ENCODE measurements at regions not wholly inside any gene's neighbourhood (a gene's known extent, or its start where the extent isn't known, plus 50 kb on each side); places are given as distances from the start of the nearest gene placed in this dataset.

DNA sequence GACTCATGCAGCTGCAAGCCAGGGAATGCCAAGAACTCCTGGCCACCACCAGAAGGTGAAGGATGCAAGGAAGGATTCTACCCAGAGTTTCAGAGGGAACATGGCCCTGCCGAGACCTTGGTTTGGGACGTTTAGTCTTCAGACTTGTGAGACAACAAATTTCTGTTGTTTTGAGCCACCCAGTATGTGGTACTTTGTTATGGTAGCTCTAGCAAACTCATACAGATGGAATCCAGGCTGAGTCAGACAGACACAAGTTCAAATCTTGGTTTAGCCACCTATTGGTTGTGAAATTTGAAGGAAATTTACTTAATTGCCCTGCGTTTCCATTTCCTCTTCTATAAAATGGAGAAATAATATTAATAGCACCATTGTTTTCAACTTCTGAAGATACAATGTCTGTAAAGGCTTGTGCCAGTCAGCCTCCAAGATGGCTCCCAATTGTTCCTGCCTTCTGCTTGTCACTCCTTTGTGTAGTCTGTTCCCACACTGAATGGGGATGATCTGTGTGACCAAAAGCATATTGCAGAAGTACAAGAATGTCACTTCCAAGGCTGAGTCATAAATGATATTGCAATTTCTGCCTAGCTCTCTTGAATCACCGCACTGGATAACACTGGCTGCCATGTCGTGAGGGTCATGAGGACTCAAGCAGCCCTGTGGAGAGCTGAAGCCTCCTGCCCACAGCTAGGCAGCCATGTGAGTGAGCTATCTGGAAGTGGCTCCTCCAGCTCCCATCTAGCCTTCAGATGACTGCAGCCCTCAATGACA lies 223.5 kb upstream of the PROK2 start:
- Histone ChIP-seq H3K27ac (no peak overlapping the region), H3K4me1 (no peaks in the 10 kb centered on the region), H3K9me3 (no peaks in the 10 kb centered on the region), H3K4me3 (no peak overlapping the region), H3K36me3 (no peaks in the 10 kb centered on the region), H3K27me3 (no peaks in the 10 kb centered on the region)
- ATAC-seq (ENCODE audit: low FRiP score in 2 of 2), result peak in 1 of 2 donors; percentile 61
- WGBS, 2 donors, result 68 to 78% methylated on average over 5 of the region's 5 CpGs
- TF ChIP-seq POLR2AphosphoS5 (IDR thresholded peaks at IDR 0.05) (no peak), EP300 (IDR thresholded peaks at IDR 0.05) (no peak), POLR2A (IDR thresholded peaks at IDR 0.05) (no peak)
- TF ChIP-seq, protein P1, sequence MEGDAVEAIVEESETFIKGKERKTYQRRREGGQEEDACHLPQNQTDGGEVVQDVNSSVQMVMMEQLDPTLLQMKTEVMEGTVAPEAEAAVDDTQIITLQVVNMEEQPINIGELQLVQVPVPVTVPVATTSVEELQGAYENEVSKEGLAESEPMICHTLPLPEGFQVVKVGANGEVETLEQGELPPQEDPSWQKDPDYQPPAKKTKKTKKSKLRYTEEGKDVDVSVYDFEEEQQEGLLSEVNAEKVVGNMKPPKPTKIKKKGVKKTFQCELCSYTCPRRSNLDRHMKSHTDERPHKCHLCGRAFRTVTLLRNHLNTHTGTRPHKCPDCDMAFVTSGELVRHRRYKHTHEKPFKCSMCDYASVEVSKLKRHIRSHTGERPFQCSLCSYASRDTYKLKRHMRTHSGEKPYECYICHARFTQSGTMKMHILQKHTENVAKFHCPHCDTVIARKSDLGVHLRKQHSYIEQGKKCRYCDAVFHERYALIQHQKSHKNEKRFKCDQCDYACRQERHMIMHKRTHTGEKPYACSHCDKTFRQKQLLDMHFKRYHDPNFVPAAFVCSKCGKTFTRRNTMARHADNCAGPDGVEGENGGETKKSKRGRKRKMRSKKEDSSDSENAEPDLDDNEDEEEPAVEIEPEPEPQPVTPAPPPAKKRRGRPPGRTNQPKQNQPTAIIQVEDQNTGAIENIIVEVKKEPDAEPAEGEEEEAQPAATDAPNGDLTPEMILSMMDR (IDR thresholded peaks at IDR 0.05), result no peak
- DNase-seq, result peak in 1 of 2 donors; percentile 61

DNA sequence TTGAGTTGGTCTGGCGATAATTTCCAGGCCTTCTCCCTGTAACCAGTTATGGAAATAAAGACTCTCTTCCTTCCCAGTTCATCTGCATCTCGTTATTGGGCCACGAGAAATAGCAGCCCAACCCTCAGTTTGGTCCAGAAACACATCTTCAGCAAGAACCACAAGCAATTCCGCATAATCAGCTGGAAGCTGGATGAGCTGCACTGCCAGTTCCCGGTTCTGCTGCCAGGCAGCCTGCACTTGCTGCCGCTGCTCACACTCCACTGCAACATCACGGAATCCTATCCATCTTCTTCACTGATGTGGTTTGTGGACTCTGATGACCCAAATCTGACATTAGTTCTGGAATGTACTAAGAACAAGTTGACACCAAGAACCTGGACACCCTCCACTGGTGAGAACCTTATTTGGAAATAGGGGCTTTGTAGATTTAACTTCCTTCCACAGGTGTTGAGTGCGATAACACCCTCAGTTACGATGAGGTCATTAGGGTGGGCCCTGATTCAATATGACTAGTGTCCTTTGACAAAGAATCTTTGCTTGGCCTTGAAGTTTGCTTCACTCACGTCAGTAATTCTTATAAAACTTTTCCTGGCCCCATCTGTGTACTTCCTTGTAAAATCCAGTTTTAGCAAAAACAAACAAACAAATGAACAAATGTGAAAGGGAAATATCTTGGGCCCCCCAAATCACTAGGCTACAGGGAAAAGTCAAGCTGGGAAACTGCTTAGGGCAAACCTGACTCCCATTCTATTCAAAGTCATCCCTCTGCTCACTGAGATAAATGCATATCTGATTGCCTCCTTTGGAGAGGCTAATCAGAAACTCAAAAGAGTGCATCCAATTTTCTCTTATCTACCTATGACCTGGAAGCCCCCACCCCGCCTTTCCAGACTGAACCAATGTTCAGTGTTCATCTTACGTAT lies 221.9 kb upstream of the PROK2 start:
- TF ChIP-seq, protein P1 (IDR thresholded peaks at IDR 0.05), result no peak
- no peak for TF ChIP-seq EP300 (IDR thresholded peaks at IDR 0.05)
- TF ChIP-seq POLR2AphosphoS5 (IDR thresholded peaks at IDR 0.05), result no peak
- TF ChIP-seq POLR2A (IDR thresholded peaks at IDR 0.05), result no peak

DNA sequence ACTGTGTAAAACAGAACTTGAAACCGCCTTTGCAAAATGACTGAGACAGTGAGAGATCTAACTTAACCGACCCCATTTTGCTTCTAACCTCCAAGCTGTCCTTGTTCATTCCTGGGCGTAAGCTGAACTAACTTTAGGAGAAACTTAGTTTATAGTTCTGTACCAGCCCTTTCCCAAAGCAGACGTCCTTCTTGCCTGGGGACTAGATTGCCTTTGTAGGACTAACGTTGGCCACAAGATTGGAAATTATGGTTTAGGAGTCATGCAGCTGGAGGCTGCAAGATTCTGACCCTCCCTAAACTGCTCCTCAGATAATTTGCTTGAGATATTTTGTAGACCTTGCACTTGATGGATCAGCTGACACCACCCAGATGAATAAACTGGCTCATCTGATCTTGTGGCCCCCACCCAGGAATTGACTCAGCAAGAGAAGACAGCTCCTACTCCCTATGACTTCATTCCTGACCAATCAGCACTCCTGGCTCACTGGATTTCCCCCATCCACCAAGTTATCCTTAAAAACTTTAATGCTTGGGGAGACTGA lies 219.9 kb upstream of the PROK2 start:
- WGBS, 2 donors, result 84 to 93% methylated on average over 5 of the region's 5 CpGs
- no peak for DNase-seq

More for the DNA sequence above, 221.9 kb upstream of the PROK2 start:
- Histone ChIP-seq H3K9me3 (no peaks in the 10 kb centered on the region), H3K4me1 (no peaks in the 10 kb centered on the region), H3K27me3 (no peaks in the 10 kb centered on the region), H3K4me3 (no peak overlapping the region), H3K36me3 (no peaks in the 10 kb centered on the region), H3K27ac (no peak overlapping the region)
- ATAC-seq (ENCODE audit: low FRiP score in 2 of 2), result no peak
- WGBS, 2 donors, result 93 to 94% methylated on average over 12 of the region's 12 CpGs
- peak in 1 of 2 donors; percentile 2 for DNase-seq

DNA sequence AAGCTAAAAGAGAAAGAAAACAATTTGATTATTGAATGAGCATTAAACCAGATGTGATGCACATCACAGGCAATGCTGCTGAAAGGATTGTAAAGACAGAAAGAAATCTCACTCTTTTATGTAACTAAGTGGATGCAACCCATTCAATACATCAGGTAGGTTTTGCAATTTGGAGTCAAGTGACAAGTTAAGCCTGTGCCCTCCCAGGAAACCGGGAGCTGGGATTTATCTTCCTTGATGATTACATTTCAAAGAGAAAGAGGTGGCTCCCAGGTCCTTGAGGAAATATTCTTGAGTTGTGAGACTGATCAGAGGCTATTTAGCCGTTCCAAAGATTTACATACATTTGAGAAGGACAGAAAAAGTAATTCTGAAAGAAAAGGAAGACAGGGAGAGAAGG lies 219.0 kb upstream of the PROK2 start:
- Histone ChIP-seq H3K27me3 (no peaks in the 10 kb centered on the region), H3K9me3 (no peaks in the 10 kb centered on the region), H3K4me3 (no peak overlapping the region), H3K4me1 (no peaks in the 10 kb centered on the region), H3K27ac (no peak overlapping the region), H3K36me3 (no peaks in the 10 kb centered on the region)
- TF ChIP-seq EP300 (IDR thresholded peaks at IDR 0.05) (no peak), POLR2AphosphoS5 (IDR thresholded peaks at IDR 0.05) (no peak), POLR2A (IDR thresholded peaks at IDR 0.05) (no peak)
- TF ChIP-seq, protein P1 (IDR thresholded peaks at IDR 0.05), result no peak
- no peak for ATAC-seq (ENCODE audit: low FRiP score in 2 of 2)
- no peak for DNase-seq
- 64 to 66% methylated on average over 2 of the region's 2 CpGs for WGBS, 2 donors

More for the DNA sequence above, 219.9 kb upstream of the PROK2 start:
- Histone ChIP-seq H3K4me3 (no peak overlapping the region), H3K4me1 (no peaks in the 10 kb centered on the region), H3K27ac (no peak overlapping the region), H3K27me3 (no peaks in the 10 kb centered on the region), H3K9me3 (no peaks in the 10 kb centered on the region), H3K36me3 (no peaks in the 10 kb centered on the region)
- peak in 1 of 2 donors; percentile 70 for ATAC-seq (ENCODE audit: low FRiP score in 2 of 2)
- no peak for TF ChIP-seq EP300 (IDR thresholded peaks at IDR 0.05)

DNA sequence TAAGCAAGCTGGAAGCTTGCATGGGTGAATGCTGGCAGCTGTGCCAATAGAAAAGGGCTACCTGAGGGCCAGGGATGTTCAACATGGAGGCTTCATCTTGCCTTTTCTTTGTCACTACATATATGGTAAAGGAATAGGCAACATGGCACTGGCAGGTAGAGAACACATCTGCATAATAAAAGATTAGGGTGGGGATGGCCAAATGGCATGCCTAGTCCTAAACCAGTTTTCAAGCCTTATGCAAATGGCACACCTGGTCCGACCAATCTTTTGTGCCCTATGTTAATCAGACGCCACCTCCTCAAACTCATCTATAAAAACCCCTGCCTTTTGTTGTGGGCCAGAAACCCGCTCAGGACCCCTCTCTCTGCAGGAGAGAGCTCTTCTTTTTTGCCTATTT lies 216.8 kb upstream of the PROK2 start:
- WGBS, 2 donors, result 84 to 87% methylated on average over 3 of the region's 3 CpGs
- Histone ChIP-seq H3K4me3 (no peak overlapping the region), H3K36me3 (no peaks in the 10 kb centered on the region), H3K9me3 (no peaks in the 10 kb centered on the region), H3K27me3 (no peaks in the 10 kb centered on the region), H3K4me1 (no peaks in the 10 kb centered on the region), H3K27ac (no peak overlapping the region)
- ATAC-seq (ENCODE audit: low FRiP score in 2 of 2) (no peak), DNase-seq (no peak)
- no peak for TF ChIP-seq POLR2AphosphoS5 (IDR thresholded peaks at IDR 0.05)
- TF ChIP-seq, protein P1 (IDR thresholded peaks at IDR 0.05), result no peak
- no peak for TF ChIP-seq POLR2A (IDR thresholded peaks at IDR 0.05)
- no peak for TF ChIP-seq EP300 (IDR thresholded peaks at IDR 0.05)
